ENCODE measurements at regions not wholly inside any gene's neighbourhood (a gene's known extent, or its start where the extent isn't known, plus 50 kb on each side); places are given as distances from the start of the nearest gene placed in this dataset.

GRCh38 chr13:23074075-23074828 lies 106.5 kb upstream of the SGCG start:
- TF ChIP-seq, protein P1, sequence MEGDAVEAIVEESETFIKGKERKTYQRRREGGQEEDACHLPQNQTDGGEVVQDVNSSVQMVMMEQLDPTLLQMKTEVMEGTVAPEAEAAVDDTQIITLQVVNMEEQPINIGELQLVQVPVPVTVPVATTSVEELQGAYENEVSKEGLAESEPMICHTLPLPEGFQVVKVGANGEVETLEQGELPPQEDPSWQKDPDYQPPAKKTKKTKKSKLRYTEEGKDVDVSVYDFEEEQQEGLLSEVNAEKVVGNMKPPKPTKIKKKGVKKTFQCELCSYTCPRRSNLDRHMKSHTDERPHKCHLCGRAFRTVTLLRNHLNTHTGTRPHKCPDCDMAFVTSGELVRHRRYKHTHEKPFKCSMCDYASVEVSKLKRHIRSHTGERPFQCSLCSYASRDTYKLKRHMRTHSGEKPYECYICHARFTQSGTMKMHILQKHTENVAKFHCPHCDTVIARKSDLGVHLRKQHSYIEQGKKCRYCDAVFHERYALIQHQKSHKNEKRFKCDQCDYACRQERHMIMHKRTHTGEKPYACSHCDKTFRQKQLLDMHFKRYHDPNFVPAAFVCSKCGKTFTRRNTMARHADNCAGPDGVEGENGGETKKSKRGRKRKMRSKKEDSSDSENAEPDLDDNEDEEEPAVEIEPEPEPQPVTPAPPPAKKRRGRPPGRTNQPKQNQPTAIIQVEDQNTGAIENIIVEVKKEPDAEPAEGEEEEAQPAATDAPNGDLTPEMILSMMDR (IDR thresholded peaks at IDR 0.05; ENCODE audit: insufficient read depth, low read depth, low read length) = no peak
- no peak for TF ChIP-seq EZH2 (IDR thresholded peaks at IDR 0.05; ENCODE audit: insufficient read depth, low read length)
